Stimulated activated CD8-positive, alpha-beta memory T cell treated with anti-CD3 and anti-CD28 coated beads, Interleukin-7, amount 100 ng/mL, for 1 hour (primary cell): ENCODE measurements at regions not wholly inside any gene's neighbourhood (a gene's known extent, or its start where the extent isn't known, plus 50 kb on each side); places are given as distances from the start of the nearest gene placed in this dataset.

Experiments used
- DNase-seq, 2 donors: peaks; one replicate each; pipeline ENCODE4 v3.0.0-alpha.2; 2020; ENCODE audit warnings: low read depth in 2 of 2

DNA sequence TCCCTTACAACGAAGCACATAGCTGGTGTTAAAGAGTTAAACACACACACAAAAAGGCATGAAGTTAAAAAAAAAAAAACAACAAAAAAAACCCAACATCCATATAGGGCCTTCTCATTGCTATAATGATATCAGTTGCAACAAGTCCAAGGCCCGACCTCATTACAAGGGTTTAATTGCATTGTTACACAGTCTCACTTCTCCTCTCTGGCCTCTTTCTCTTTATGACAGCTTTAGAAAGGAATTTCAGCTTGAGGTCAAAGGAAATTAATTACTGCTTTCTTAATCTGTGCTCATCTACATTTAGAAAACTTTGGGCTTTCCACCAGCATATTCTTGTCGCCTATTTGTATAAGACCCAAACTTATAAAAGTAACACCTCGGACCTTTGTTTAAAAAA, 342.1 kb downstream of the NR2F2 start:
- DNase-seq = no peak

DNA sequence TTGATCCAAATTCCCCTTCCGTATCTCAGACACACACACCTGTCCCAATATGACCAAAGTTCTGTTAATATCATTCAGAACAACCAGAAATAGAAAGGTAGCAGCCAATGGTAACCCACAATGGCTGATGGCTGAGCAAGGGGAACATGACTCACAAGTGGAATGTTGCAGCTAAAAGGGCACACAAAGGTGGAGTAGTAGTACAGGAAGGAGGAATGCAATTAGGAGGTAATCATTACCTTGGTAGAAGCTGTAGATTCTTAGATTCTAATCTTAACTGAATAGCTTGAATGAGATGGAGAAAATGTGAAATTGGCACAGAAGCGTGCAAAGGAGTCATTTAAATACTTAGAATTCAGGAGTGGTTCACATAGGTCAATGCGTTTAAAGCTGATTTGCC, 347.9 kb downstream of the NR2F2 start:
- no peak for DNase-seq

DNA sequence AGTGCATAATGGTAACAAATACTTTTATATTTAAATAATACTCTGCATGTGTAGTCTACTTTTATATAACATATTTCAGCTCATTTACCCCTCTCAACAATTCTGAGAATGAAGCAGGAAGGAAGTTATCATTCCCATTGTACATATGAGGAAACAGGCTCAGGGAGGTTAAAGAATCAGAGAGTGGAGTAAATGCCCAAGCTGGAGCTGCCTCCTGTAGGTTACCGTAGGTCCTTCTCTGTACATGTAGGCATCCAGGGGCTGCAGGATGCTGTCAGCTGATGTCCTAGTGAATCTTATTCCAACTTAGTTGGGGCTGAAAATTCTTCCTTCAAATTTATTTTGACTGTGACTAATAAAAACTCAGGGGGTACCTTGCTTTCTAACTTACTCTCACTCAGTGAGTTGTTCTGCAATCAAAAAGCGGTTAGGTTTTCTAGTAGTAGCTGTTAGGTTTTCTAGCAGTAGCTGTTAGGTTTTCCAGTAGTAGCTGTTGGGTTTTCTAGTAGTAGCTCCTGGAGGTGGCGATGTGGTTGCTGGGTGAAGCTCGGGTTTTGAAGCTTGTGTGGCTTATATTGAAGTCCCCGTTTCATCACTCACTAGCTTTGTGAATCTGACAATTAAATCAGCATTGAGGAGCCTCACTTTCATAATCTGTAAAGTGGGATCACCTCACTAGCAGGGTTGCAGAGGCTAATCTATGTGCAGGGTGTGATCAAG, 357.0 kb downstream of the NR2F2 start:
- DNase-seq = no peak

- no peak for DNase-seq
Measured at GRCh38 chr15:96690733-96691132, 360.2 kb downstream of the NR2F2 start.

DNA sequence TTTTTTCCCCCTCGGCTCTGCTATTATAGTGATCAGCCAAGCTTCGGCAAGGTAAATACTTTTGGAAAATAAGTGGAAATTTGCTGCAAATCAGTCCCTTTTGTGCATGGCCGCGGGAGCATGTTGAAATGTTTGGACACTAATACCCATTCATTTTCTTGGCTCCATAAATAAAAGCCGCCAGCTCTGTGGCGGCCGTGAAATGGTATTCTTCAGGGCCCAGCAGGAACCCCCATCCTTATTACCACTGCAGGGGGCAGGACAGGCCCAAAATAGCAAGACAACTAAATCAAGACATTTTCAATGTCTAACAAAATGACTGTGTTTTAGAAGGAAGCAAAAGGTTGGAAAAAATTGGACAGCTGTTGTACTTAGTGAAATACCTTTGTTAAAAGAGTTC, 362.3 kb downstream of the NR2F2 start:
- DNase-seq = no peak

DNA sequence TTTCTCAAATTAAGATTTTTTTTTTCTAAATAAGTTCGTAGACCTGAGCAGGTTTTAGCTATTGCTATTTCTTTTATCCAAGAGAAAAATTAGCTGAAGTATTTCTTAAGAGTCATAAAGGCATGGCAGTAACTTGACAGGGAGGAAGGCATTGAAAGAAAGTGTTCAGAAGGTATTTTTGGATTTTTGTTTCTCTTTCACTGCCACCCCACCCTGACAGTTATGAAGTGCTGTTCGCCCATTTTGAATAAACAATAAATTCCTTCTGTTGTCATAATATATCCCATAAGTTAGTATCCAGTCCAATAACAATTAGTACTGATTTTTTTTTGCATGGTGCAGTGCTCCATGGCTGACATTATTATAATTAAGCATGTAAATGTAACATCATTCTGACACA, 363.0 kb downstream of the NR2F2 start:
- no peak for DNase-seq

- no peak for DNase-seq
Measured at GRCh38 chr15:96693990-96694517, 363.6 kb downstream of the NR2F2 start.

- no peak for DNase-seq
Measured at GRCh38 chr15:96695426-96695825, 364.9 kb downstream of the NR2F2 start.

- DNase-seq = no peak
Measured at GRCh38 chr15:96699871-96700401, 369.4 kb downstream of the NR2F2 start.

DNA sequence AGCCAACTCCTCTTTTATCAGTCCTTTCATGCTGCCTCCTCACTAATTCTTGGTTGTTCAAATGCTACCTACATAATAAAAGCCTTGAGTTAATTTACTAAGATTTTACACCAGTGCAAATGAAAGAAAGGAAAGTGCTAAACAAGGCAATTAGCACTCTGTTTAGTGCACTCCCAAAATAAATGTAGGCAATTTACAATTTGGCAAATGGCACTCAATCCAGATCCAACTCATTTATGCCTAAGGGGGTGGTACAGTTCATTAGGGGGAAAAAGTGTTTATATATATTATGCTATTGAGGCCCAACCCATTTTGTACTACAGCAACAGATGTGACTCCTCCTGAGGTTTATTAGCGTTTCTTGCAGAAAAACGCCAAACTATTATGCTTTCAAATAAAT, 370.1 kb downstream of the NR2F2 start:
- no peak for DNase-seq

- DNase-seq = no peak
Measured at GRCh38 chr15:96701443-96701842, 370.9 kb downstream of the NR2F2 start.

DNA sequence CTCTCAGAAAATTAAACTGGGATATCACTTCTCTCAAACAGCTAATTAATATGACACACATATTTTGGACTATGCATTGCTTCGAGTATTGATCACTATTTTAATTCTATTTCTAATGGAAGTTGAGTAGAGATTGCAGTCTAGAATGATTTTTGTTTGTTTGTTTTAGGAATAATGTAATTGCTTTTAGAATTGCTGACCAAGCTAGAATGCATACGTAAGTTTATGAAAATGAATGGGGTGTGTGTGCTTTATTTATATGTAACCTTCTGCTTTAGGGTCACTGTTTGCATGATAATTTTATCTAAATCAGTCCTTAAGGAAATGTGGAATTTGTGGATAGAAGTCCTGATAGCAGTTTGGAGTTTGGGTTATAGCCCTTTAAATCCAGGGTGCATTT, 371.4 kb downstream of the NR2F2 start:
- DNase-seq = no peak

DNA sequence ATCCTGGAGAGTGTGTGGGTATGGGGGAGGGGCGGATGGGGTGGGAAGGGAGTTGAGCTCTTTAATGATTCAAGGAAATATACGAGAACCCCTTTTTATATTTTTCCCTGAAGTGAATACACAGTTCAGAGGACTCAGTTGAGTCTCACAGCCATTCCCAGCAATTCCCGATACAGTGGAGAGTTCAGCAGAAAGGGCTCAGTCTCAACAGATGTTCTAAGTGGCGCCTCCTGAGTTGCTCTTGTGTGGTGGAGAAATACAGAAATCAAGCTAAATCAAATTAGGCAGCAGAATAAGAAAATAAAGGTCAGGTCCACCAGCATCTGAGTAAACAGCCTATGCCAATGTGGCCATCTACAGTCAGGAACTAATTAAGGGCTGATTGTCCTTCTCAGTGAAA, 372.1 kb downstream of the NR2F2 start:
- no peak for DNase-seq

GRCh38 chr15:96703091-96703490, 372.6 kb downstream of the NR2F2 start:
- no peak for DNase-seq

DNA sequence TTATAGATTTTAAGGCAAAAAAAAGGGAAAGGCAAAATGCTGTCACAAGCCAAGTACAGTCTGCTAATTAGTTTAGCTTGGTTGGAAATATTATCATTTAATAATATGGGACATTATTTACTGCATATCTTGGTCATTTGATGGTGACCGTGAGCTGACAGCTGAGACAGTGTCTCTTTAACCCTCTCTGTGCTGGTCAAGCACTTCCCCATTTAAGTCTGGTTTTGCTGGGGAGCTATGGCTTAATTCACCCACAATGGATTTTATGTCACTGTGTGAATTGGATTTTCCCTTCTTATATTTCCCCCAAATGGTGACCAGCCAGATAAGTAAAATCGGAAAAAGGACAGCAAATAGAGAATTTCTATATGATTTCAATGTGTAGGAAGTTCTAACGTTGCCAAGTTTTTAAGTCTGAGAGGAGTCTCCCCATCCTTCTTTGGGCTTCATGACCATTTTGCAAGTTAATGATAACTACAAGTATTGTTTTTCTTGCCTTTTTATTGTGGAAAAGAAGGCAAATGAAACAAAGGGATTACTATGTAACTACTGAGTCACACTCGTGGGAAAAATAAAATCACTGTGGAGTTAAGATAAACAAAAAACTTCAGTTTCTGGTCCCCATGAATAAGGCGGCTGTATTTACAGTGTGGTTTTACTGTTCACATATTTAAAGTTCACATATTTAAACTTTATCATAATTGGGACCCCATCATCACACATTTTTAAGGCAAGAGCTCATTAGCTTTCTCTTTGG, 373.5 kb downstream of the NR2F2 start:
- DNase-seq = no peak

- no peak for DNase-seq
Measured at GRCh38 chr15:96716075-96716474, 385.6 kb downstream of the NR2F2 start.

GRCh38 chr15:96716478-96716877, 386.0 kb downstream of the NR2F2 start:
- no peak for DNase-seq

- no peak for DNase-seq
Measured at GRCh38 chr15:96720251-96720650, 389.8 kb downstream of the NR2F2 start.

DNA sequence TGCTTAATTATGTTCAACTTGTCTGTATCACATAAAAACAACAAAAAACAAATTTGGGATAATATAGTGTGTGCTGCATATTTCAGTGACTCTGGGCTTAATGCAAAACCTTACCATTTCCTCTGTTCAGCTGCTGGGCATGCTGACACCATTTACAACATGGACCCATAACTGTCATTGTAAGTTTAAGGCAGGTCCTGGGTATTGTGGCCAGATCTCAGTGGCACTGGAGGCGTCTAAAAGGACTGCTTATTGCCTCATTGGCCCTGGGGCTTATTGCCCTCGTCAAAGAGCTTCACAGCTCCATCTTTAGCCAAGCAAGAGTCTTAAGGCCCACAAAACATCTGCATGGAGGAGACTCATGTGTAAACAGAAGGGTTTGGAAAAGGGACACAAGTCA, 390.2 kb downstream of the NR2F2 start:
- DNase-seq = no peak

- DNase-seq = no peak
Measured at GRCh38 chr15:96728591-96728990, 398.1 kb downstream of the NR2F2 start.

DNA sequence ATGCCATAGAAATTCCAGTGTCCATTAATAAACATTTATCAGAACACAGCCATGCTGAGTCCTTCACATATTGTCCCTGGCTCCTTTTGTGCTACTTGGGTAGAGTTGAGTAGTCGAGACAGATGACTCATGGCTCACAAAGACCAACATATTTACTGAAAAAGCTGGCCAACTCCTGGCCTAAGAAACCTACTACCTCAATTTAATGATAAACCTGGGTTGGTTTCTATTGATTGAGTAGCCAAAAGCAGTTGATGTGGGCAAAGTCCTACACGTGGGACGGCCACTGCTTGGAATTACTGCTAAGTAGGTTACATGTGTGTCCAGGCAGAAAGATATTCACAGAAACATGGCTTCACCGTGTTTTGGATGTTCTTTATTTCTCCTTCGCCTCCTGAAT, 402.2 kb downstream of the NR2F2 start:
- no peak for DNase-seq

GRCh38 chr15:96733721-96734120, 403.2 kb downstream of the NR2F2 start:
- DNase-seq = no peak

- no peak for DNase-seq
Measured at GRCh38 chr15:96735632-96736240, 405.2 kb downstream of the NR2F2 start.
